B cell (primary cell): ENCODE measurements at regions not wholly inside any gene's neighbourhood (a gene's known extent, or its start where the extent isn't known, plus 50 kb on each side); places are given as distances from the start of the nearest gene placed in this dataset.

ENCODE experiments used
- ATAC-seq: fragments of 200-7000 bp; cut with Tn5 transposase; one replicate; pipeline ENCODE4 v1.10.0; 2021; ENCODE audit warnings: low read depth, mild to moderate bottlenecking, moderate number of reproducible peaks, moderate library complexity
- CTCF ChIA-PET: fragments of 350-600 bp; sonication (Branson Sonifier 250); formaldehyde crosslinking; loops from one replicate; lab custom pipeline; 2021; ENCODE audit warnings: antibody characterized with exemption, inconsistent platforms; lab: Charles Lee
- POLR2A ChIA-PET: fragments of 350-600 bp; sonication (Branson Sonifier 250); formaldehyde crosslinking; loops from one replicate; lab custom pipeline; 2021; ENCODE audit warnings: antibody characterized with exemption; lab: Charles Lee
- DNase-seq: peaks from one replicate; pipeline ENCODE4 v3.0.0; 2013
- H2AFZ ChIP-seq: 2 replicates; pipeline ENCODE4 v1.6.1; 2012; ENCODE audit warnings: mild to moderate bottlenecking, low read depth, low read length; ENCODE audit not compliant: insufficient read depth, poor library complexity, severe bottlenecking
- H3K27ac ChIP-seq, 2 donors: 1 replicate in 1 of 2; 2 replicates in 1 of 2; pipeline ENCODE4 v1.5.1; 2012 to 2013; ENCODE audit warnings: low read length in 2 of 2, mild to moderate bottlenecking in 2 of 2, moderate library complexity in 1 of 2
- H3K27me3 ChIP-seq, 4 experiments: fragments of 200-600 bp in 1 of 4; sonication (generic) in 1 of 4; replicated peaks in 1 of 4; 1 replicate in 2 of 4; 2 replicates in 2 of 4; pipeline versions ENCODE4 v1.6.1 to v1.7.0; 2013 to 2016; ENCODE audit warnings: low read length in 3 of 4, mild to moderate bottlenecking in 2 of 4, mixed read lengths in 1 of 4, moderate library complexity in 1 of 4; ENCODE audit not compliant: insufficient read depth in 4 of 4, control insufficient read depth in 3 of 4; ENCODE audit errors: control extremely low read depth in 1 of 4
- H3K36me3 ChIP-seq, 2 experiments: replicated peaks in 1 of 2; 1 replicate in 1 of 2; 2 replicates in 1 of 2; pipeline versions ENCODE4 v1.6.1 to v1.7.1; 2013; ENCODE audit warnings: low read length in 1 of 2; ENCODE audit not compliant: insufficient read depth in 2 of 2, control insufficient read depth in 1 of 2; ENCODE audit errors: control extremely low read depth in 1 of 2, extremely low read depth in 1 of 2
- H3K4me1 ChIP-seq, 2 donors: fragments of 200-600 bp in 1 of 2; sonication (generic) in 1 of 2; 1 replicate in 1 of 2; 2 replicates in 1 of 2; pipeline versions ENCODE4 v1.5.1 to v1.6.1; 2013 to 2017; ENCODE audit warnings: low read length in 2 of 2; ENCODE audit not compliant: control insufficient read depth in 2 of 2, insufficient read depth in 2 of 2
- H3K4me2 ChIP-seq: replicated peaks from 2 replicates; pipeline ENCODE3; 2012; ENCODE audit warnings: mild to moderate bottlenecking, low read depth, low read length; ENCODE audit not compliant: poor library complexity, severe bottlenecking
- H3K4me3 ChIP-seq, 5 experiments: fragments of 200-600 bp in 1 of 5; sonication (generic) in 1 of 5; 1 replicate in 3 of 5; 2 replicates in 2 of 5; pipeline versions ENCODE4 v1.5.1 to v1.7.0; 2011 to 2016; ENCODE audit warnings: low read length in 4 of 5, mild to moderate bottlenecking in 4 of 5, low read depth in 2 of 5, control low read depth in 1 of 5, moderate library complexity in 1 of 5; ENCODE audit not compliant: insufficient read depth in 1 of 5; ENCODE audit errors: control extremely low read depth in 1 of 5, extremely low read depth in 1 of 5
- H3K79me2 ChIP-seq: fragments of 200-600 bp; sonication (generic); one replicate; pipeline ENCODE4 v1.6.0; 2016; ENCODE audit warnings: low read length; ENCODE audit not compliant: control insufficient read depth, insufficient read depth
- H3K9ac ChIP-seq: fragments of 200-600 bp; sonication (generic); 2 replicates; pipeline ENCODE4 v1.6.1; 2017; ENCODE audit warnings: mild to moderate bottlenecking, low read length, moderate library complexity
- H3K9me3 ChIP-seq, 3 donors: one replicate each; pipeline versions ENCODE4 v1.6.1 to v1.7.1; 2013; ENCODE audit warnings: low read length in 2 of 3; ENCODE audit not compliant: control insufficient read depth in 2 of 3, insufficient read depth in 1 of 3; ENCODE audit errors: control extremely low read depth in 1 of 3
- H4K20me1 ChIP-seq: 2 replicates; pipeline ENCODE4 v1.6.0; 2012; ENCODE audit warnings: mild to moderate bottlenecking, low read length; ENCODE audit not compliant: insufficient read depth, control insufficient read depth, poor library complexity, severe bottlenecking
- H3K27ac Mint-ChIP-seq: one replicate; pipeline ENCODE4 v1.8.0; 2021; ENCODE audit warnings: mixed read lengths
- H3K27me3 Mint-ChIP-seq: one replicate; pipeline ENCODE4 v1.8.0; 2021; ENCODE audit warnings: mixed read lengths
- H3K4me1 Mint-ChIP-seq: one replicate; pipeline ENCODE4 v1.8.0; 2021; ENCODE audit warnings: mixed read lengths
- H3K4me3 Mint-ChIP-seq: one replicate; pipeline ENCODE4 v1.8.0; 2021; ENCODE audit warnings: mixed read lengths
- H3K9me3 Mint-ChIP-seq: one replicate; pipeline ENCODE4 v1.8.0; 2022; ENCODE audit warnings: mixed read lengths; ENCODE audit not compliant: insufficient read depth
- CTCF ChIP-seq: fragments of 200-600 bp; IDR thresholded peaks from one replicate; pipeline ENCODE4 v1.8.0; 2022; ENCODE audit warnings: antibody characterized with exemption, mild to moderate bottlenecking
- EZH2 ChIP-seq: IDR thresholded peaks from 2 replicates; pipeline ENCODE4 v1.6.1; 2012; ENCODE audit warnings: borderline replicate concordance, low read depth, mild to moderate bottlenecking, moderate library complexity, low read length; ENCODE audit not compliant: insufficient read depth, poor library complexity, severe bottlenecking
- WGBS: methylation state at CpG from one replicate; pipeline ENCODE4 v1.1.5; 2013; ENCODE audit warnings: missing lambda C conversion rate; ENCODE audit not compliant: insufficient coverage; 5-methylcytosine and 5-hydroxymethylcytosine counted together
- intact Hi-C: fragments of 100-400 bp; cut with micrococcal nuclease; formaldehyde crosslinking; loops from one replicate; pipeline ENCODE4 v1.10.0; 2022

GRCh38 chr7:68524126-68524525 is 1074.1 kb upstream of the AUTS2 start:
- H3K27me3 ChIP-seq = no peaks in the 10 kb centered on the region
- no peak overlapping the region for H3K4me3 Mint-ChIP-seq
- no peak for TF ChIP-seq EZH2
- TF ChIP-seq CTCF = no peak

GRCh38 chr7:68529221-68529620 is 1069.1 kb upstream of the AUTS2 start:
- Mint-ChIP-seq H3K4me3 (no peak overlapping the region), H3K27me3 (no peaks in the 10 kb centered on the region), H3K9me3 (peaks cover 5% of the 10 kb centered on the region), H3K4me1 (no peaks in the 10 kb centered on the region), H3K27ac (no peak overlapping the region)
- DNase-seq (no peak), ATAC-seq (no peak)
- 84% methylated on average over 4 of the region's 4 CpGs for WGBS
- Histone ChIP-seq H3K4me2 (no peak overlapping the region), H3K79me2 (no peaks in the 10 kb centered on the region), H3K9ac (no peak overlapping the region), H3K4me3 (no peak overlapping the region), H3K27ac (no peak overlapping the region), H3K9me3 (peaks cover 0 to 8% (median 0%) of the 10 kb centered on the region in 3 donors), H2AFZ (no peak overlapping the region), H3K27me3 (no peaks in the 10 kb centered on the region), H3K4me1 (no peaks in the 10 kb centered on the region), H3K36me3 (no peaks in the 10 kb centered on the region), H4K20me1 (no peaks in the 10 kb centered on the region)
- intact Hi-C loops = no loop called here
- ChIA-PET POLR2A (no interaction called here), CTCF (no interaction called here)
- TF ChIP-seq CTCF (no peak), EZH2 (no peak)

More at GRCh38 chr7:68524126-68524525, 1074.1 kb upstream of the AUTS2 start:
- no peaks in the 10 kb centered on the region for H3K36me3 ChIP-seq
- 75% methylated on average over 2 of the region's 3 CpGs for WGBS
- peaks cover 0 to 10% (median 0%) of the 10 kb centered on the region in 3 donors for H3K9me3 ChIP-seq
- H3K4me1 ChIP-seq = no peaks in the 10 kb centered on the region
- H3K79me2 ChIP-seq = no peaks in the 10 kb centered on the region
- intact Hi-C loops = no loop called here
- no peak overlapping the region for H3K27ac ChIP-seq
- H3K9ac ChIP-seq = no peak overlapping the region
- ATAC-seq (no peak), DNase-seq (no peak)
- peaks cover 5% of the 10 kb centered on the region for H3K9me3 Mint-ChIP-seq
- H2AFZ ChIP-seq = no peak overlapping the region
- H3K27me3 Mint-ChIP-seq = no peaks in the 10 kb centered on the region
- no peak overlapping the region for H3K27ac Mint-ChIP-seq
- CTCF ChIA-PET = no interaction called here
- no peaks in the 10 kb centered on the region for H3K4me1 Mint-ChIP-seq
- no peak overlapping the region for H3K4me3 ChIP-seq
- H4K20me1 ChIP-seq = no peaks in the 10 kb centered on the region
- no peak overlapping the region for H3K4me2 ChIP-seq
- POLR2A ChIA-PET = no interaction called here
